GM10248 (cell line): ENCODE measurements at regions not wholly inside any gene's neighbourhood (a gene's known extent, or its start where the extent isn't known, plus 50 kb on each side); places are given as distances from the start of the nearest gene placed in this dataset.

ENCODE experiments used
- CTCF ChIA-PET: fragments of 300-600 bp; sonication (Branson Sonifier 250); formaldehyde crosslinking; extraction: SDS; loops from one replicate; lab custom pipeline; 2021; ENCODE audit warnings: antibody characterized with exemption; lab: Yijun Ruan, JAX
- POLR2A ChIA-PET: fragments of 350-650 bp; sonication (Branson Sonifier 250); formaldehyde crosslinking; extraction: SDS; loops from one replicate; lab custom pipeline; 2020; ENCODE audit warnings: antibody characterized with exemption; lab: Yijun Ruan, JAX
- DNase-seq: peaks from one replicate; pipeline ENCODE4 v3.0.0; 2012; ENCODE audit errors: extremely low spot score
- CTCF ChIP-seq: IDR thresholded peaks from 2 replicates; pipeline ENCODE4 v1.5.1; 2012; ENCODE audit warnings: mild to moderate bottlenecking, low read depth; ENCODE audit errors: extremely low read depth, missing control alignments, control extremely low read depth

- no peak for TF ChIP-seq CTCF
- no peak for DNase-seq
- ChIA-PET CTCF (no interaction called here), POLR2A (no interaction called here)
Measured at GRCh38 chr4:17188125-17188524, 289.7 kb upstream of the LDB2 start.

GRCh38 chr4:17187003-17187402 is 288.6 kb upstream of the LDB2 start:
- POLR2A ChIA-PET = no interaction called here
- no peak for DNase-seq
- no peak for TF ChIP-seq CTCF
- CTCF ChIA-PET = interaction anchor here (1.3 kb wide), 1 partner anchor 12 kb away, joined by 3 read pairs; no protein-coding TSS in a partner anchor

- CTCF ChIA-PET = no interaction called here
- POLR2A ChIA-PET = no interaction called here
- DNase-seq = no peak
- TF ChIP-seq CTCF = no peak
Measured at GRCh38 chr4:17182888-17183287, 284.4 kb upstream of the LDB2 start.

GRCh38 chr4:17174751-17175150 is 276.3 kb upstream of the LDB2 start:
- CTCF ChIA-PET = interaction anchor here (1.0 to 1.7 kb wide), 3 partner anchors 8 to 12 kb away, joined by 3 to 4 read pairs (median 3); no protein-coding TSS in a partner anchor
- POLR2A ChIA-PET = no interaction called here
- no peak for TF ChIP-seq CTCF
- DNase-seq = no peak

- CTCF ChIA-PET = interaction anchor here (2.3 kb wide), 1 partner anchor 11 kb away, joined by 5 read pairs; no protein-coding TSS in a partner anchor
- no peak for TF ChIP-seq CTCF
- POLR2A ChIA-PET = no interaction called here
- DNase-seq = no peak
Measured at GRCh38 chr4:17173300-17173699, 274.9 kb upstream of the LDB2 start.

- CTCF ChIA-PET = interaction anchor here (1.0 to 1.7 kb wide), 5 partner anchors 9 to 23 kb away, joined by 3 to 4 read pairs (median 3); no protein-coding TSS in a partner anchor
- POLR2A ChIA-PET = no interaction called here
- no peak for TF ChIP-seq CTCF
- DNase-seq = no peak
Measured at GRCh38 chr4:17170131-17170530, 271.7 kb upstream of the LDB2 start.

- TF ChIP-seq CTCF = no peak
- ChIA-PET CTCF (interaction anchor here (1.2 to 1.7 kb wide), 3 partner anchors 9 to 23 kb away, joined by 3 to 4 read pairs (median 3); no protein-coding TSS in a partner anchor), POLR2A (no interaction called here)
- DNase-seq = no peak
Measured at GRCh38 chr4:17169699-17170098, 271.3 kb upstream of the LDB2 start.
